K562 (cell line): ENCODE measurements at regions not wholly inside any gene's neighbourhood (a gene's known extent, or its start where the extent isn't known, plus 50 kb on each side); places are given as distances from the start of the nearest gene placed in this dataset.

Experiments
- ATAC-seq: fragments of 200-7000 bp; cut with Tn5 transposase; 3 replicates; pipeline ENCODE4 v1.9.1; 2020; ENCODE audit warnings: moderate library complexity
- BruUV-seq: library from RNA; stranded (reverse); fragments of 400-500 nt; replicated peaks from 2 replicates; lab custom pipeline; 2021; lab: Mats Ljungman, UMichigan
- CTCF ChIA-PET: fragments of 300-600 bp; formaldehyde crosslinking; extraction: SDS; loops from one replicate; lab custom pipeline; 2021; ENCODE audit warnings: low intra/inter-chr PET ratio; lab: Yijun Ruan, JAX
- POLR2A ChIA-PET: fragments of 300-600, 350-650 bp; sonication (Branson Sonifier 250); formaldehyde crosslinking; extraction: SDS; loops from one replicate; lab custom pipeline; 2021; ENCODE audit warnings: antibody characterized with exemption, inconsistent platforms; lab: Yijun Ruan, JAX
- DNase-seq, 4 experiments: peaks; one replicate each; pipeline versions ENCODE4 v3.0.0 to v3.0.0-alpha.2; 2011 to 2018; ENCODE audit warnings: low spot score in 3 of 4, mixed read lengths in 3 of 4; ENCODE audit errors: extremely low read depth in 1 of 4
- FAIRE-seq: peaks from 2 replicates; lab custom pipeline; 2011; peaks lifted over from hg19 to GRCh38; lab: Jason Lieb, UNC
- H2AFZ ChIP-seq: 2 replicates; pipeline ENCODE4 v1.6.0; 2011; ENCODE audit warnings: low read depth, low read length, control low read depth, inconsistent platforms
- H3K27ac ChIP-seq: fragments of 200-600 bp; 3 replicates; pipeline ENCODE4 v1.8.0; 2011; ENCODE audit warnings: low read depth, mild to moderate bottlenecking, control low read depth, inconsistent platforms, low read length, moderate library complexity, mixed read lengths; ENCODE audit errors: extremely low read depth
- H3K27me3 ChIP-seq, 2 experiments: fragments of 300-600 bp in 1 of 2; 2 replicates in 1 of 2; 3 replicates in 1 of 2; pipeline versions ENCODE4 v1.6.0 to v1.8.0; 2011; ENCODE audit warnings: inconsistent platforms in 2 of 2, low read length in 2 of 2, mild to moderate bottlenecking in 1 of 2, mixed read lengths in 1 of 2, moderate library complexity in 1 of 2; ENCODE audit not compliant: control insufficient read depth in 2 of 2, insufficient read depth in 2 of 2
- H3K36me3 ChIP-seq: fragments of 300-600 bp; 3 replicates; pipeline ENCODE4 v1.8.0; 2011; ENCODE audit warnings: mild to moderate bottlenecking, low read length, inconsistent platforms; ENCODE audit not compliant: control insufficient read depth, insufficient read depth
- H3K4me1 ChIP-seq, 2 experiments: fragments of 200-600 bp in 1 of 2; replicated peaks in 1 of 2; 2 replicates in 1 of 2; 3 replicates in 1 of 2; pipeline versions ENCODE4 v1.5.1 to v1.8.0; 2011; ENCODE audit warnings: inconsistent platforms in 2 of 2, low read length in 2 of 2, mild to moderate bottlenecking in 1 of 2, mixed read lengths in 1 of 2, moderate library complexity in 1 of 2; ENCODE audit not compliant: control insufficient read depth in 2 of 2, insufficient read depth in 2 of 2
- H3K4me2 ChIP-seq: 2 replicates; pipeline ENCODE4 v1.6.1; 2011; ENCODE audit warnings: low read length, control low read depth, inconsistent platforms, mixed read lengths; ENCODE audit not compliant: insufficient read depth
- H3K4me3 ChIP-seq: fragments of 200-600 bp; sonication (generic), shearing (Covaris generic); 2 replicates; pipeline ENCODE4 v1.5.1; 2016; ENCODE audit warnings: control low read depth, inconsistent platforms
- H3K79me2 ChIP-seq: fragments of 200-600 bp; 3 replicates; pipeline ENCODE4 v1.8.0; 2011; ENCODE audit warnings: low read length, inconsistent platforms; ENCODE audit not compliant: control insufficient read depth, insufficient read depth
- H3K9ac ChIP-seq, 2 experiments: 2 replicates each; pipeline versions ENCODE4 v1.6.0 to v1.6.1; 2011; ENCODE audit warnings: low read depth in 2 of 2, low read length in 2 of 2, control low read depth in 1 of 2, inconsistent platforms in 1 of 2, mild to moderate bottlenecking in 1 of 2, mixed read lengths in 1 of 2; ENCODE audit not compliant: insufficient read depth in 1 of 2
- H3K9me1 ChIP-seq: one replicate; pipeline ENCODE4 v1.6.0; 2011; ENCODE audit warnings: inconsistent platforms, mild to moderate bottlenecking, low read length, moderate library complexity; ENCODE audit not compliant: control insufficient read depth, insufficient read depth
- H3K9me3 ChIP-seq: replicated peaks from 2 replicates; pipeline ENCODE4 v1.5.1; 2011; ENCODE audit warnings: low read depth, low read length, inconsistent platforms; ENCODE audit not compliant: control insufficient read depth, insufficient read depth
- H4K20me1 ChIP-seq: replicated peaks from 2 replicates; pipeline ENCODE4 v1.6.1; 2011; ENCODE audit warnings: low read length, inconsistent platforms, mixed read lengths; ENCODE audit not compliant: control insufficient read depth, insufficient read depth
- BRF1 ChIP-seq: IDR thresholded peaks from 3 replicates; pipeline ENCODE4 v1.6.1; 2011; ENCODE audit warnings: borderline replicate concordance, mild to moderate bottlenecking; ENCODE audit not compliant: insufficient read length; ENCODE audit errors: extremely low read depth
- ETV5 ChIP-seq: sonication (generic); formaldehyde crosslinking; IDR thresholded peaks from 2 replicates; pipeline ENCODE4 v1.4.0; 2020; ENCODE audit warnings: low read depth, mild to moderate bottlenecking, missing genetic modification reagents
- IRF2 ChIP-seq: sonication (generic); formaldehyde crosslinking; IDR thresholded peaks from 2 replicates; pipeline ENCODE4 v1.8.1; 2022; ENCODE audit warnings: mild to moderate bottlenecking, missing genetic modification reagents
- KAT2B ChIP-seq: IDR thresholded peaks from one replicate; pipeline ENCODE4 v1.6.1; 2012; ENCODE audit warnings: low read depth, mild to moderate bottlenecking, control low read depth, inconsistent platforms, low read length, moderate library complexity
- NR3C1 ChIP-seq: sonication (generic); formaldehyde crosslinking; IDR thresholded peaks from 2 replicates; pipeline ENCODE4 v1.8.1; 2022; ENCODE audit warnings: missing genetic modification reagents
- PCBP1 ChIP-seq: fragments of 200-400 bp; formaldehyde crosslinking; IDR thresholded peaks from 2 replicates; pipeline ENCODE4 v1.6.1; 2018; ENCODE audit warnings: mild to moderate bottlenecking, low read depth, low read length; ENCODE audit not compliant: poor library complexity, severe bottlenecking
- SMARCA5 ChIP-seq: fragments of 450-650 bp; IDR thresholded peaks from 2 replicates; pipeline ENCODE4 v1.6.1; 2016
- SMARCC2 ChIP-seq: fragments of 450-650 bp; IDR thresholded peaks from 2 replicates; pipeline ENCODE4 v1.6.1; 2017; ENCODE audit warnings: antibody characterized with exemption, moderate library complexity, mild to moderate bottlenecking, low read depth
- U2AF1 ChIP-seq: fragments of 200-400 bp; formaldehyde crosslinking; optimal IDR thresholded peaks from 2 replicates; pipeline ENCODE3; 2017; ENCODE audit warnings: mild to moderate bottlenecking, low read depth, low read length, moderate library complexity
- ZNF764 ChIP-seq: fragments of 250-450 bp; sonication (Bioruptor Pico); IDR thresholded peaks from 2 replicates; pipeline ENCODE4 v1.4.0; 2020; ENCODE audit warnings: low read depth, mild to moderate bottlenecking, moderate library complexity
- WGBS: fragments of 100-300 bp; shearing (Covaris generic); methylation state at CpG from one replicate; pipeline ENCODE4 v1.1.6; 2016; ENCODE audit warnings: low coverage, mixed read lengths; ENCODE audit not compliant: insufficient coverage; ENCODE audit errors: missing lambda C conversion rate; 5-methylcytosine and 5-hydroxymethylcytosine counted together
- in situ Hi-C: fragments of 300-500 bp; cut with MboI; formaldehyde crosslinking; loops from 4 replicates; pipeline ENCODE4 v1.15.0; 2018; ENCODE audit warnings: inconsistent platforms, mixed read lengths
- intact Hi-C: fragments of 100-400 bp; cut with micrococcal nuclease; formaldehyde crosslinking; loops from 2 replicates; pipeline ENCODE4 v1.14.2; 2022
- TF ChIP-seq, protein P1 (sequence below): fragments of 250-450 bp; sonication (Bioruptor Pico); IDR thresholded peaks from 2 replicates; pipeline ENCODE4 v1.9.0; 2021; ENCODE audit warnings: mild to moderate bottlenecking, inconsistent platforms
- TF ChIP-seq, protein P2 (sequence below), 2 experiments: fragments of 450-650 bp in 1 of 2; IDR thresholded peaks; 2 replicates each; pipeline ENCODE4 v1.6.1; 2011 to 2017; ENCODE audit warnings: low read depth in 2 of 2, antibody characterized with exemption in 1 of 2, borderline replicate concordance in 1 of 2, low read length in 1 of 2, mild to moderate bottlenecking in 1 of 2, mixed read lengths in 1 of 2; ENCODE audit not compliant: control insufficient read depth in 1 of 2

DNA sequence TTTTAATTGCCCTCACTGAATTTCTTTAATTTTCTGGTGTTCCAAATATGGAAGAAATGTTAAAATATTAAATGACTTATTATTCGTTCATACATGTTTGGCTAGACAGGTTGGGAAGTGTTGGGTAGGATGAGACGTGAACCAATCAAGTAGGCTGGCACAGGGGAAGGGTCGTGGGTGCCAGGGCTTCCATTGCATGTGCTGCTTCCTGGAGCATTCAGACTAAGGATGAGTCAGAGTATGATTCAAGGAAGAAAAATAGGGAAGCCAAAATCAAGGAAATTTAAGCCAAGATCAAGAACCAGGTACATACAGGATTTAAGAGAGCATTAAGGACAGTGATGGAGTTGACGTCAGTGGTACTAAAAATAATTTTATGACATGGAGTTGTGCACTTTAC lies 2068.0 kb downstream of the MAT2B start:
- Histone ChIP-seq H3K27ac (no peak overlapping the region), H3K4me1 (no peaks in the 10 kb centered on the region), H3K4me2 (no peak overlapping the region), H3K9me1 (no peaks in the 10 kb centered on the region), H4K20me1 (no peaks in the 10 kb centered on the region), H3K79me2 (no peaks in the 10 kb centered on the region), H3K9me3 (no peaks in the 10 kb centered on the region), H3K4me3 (no peak overlapping the region), H3K36me3 (no peaks in the 10 kb centered on the region), H3K9ac (no peak overlapping the region), H2AFZ (no peak overlapping the region), H3K27me3 (no peaks in the 10 kb centered on the region)
- no peak for TF ChIP-seq SMARCA5
- TF ChIP-seq, protein P1, sequence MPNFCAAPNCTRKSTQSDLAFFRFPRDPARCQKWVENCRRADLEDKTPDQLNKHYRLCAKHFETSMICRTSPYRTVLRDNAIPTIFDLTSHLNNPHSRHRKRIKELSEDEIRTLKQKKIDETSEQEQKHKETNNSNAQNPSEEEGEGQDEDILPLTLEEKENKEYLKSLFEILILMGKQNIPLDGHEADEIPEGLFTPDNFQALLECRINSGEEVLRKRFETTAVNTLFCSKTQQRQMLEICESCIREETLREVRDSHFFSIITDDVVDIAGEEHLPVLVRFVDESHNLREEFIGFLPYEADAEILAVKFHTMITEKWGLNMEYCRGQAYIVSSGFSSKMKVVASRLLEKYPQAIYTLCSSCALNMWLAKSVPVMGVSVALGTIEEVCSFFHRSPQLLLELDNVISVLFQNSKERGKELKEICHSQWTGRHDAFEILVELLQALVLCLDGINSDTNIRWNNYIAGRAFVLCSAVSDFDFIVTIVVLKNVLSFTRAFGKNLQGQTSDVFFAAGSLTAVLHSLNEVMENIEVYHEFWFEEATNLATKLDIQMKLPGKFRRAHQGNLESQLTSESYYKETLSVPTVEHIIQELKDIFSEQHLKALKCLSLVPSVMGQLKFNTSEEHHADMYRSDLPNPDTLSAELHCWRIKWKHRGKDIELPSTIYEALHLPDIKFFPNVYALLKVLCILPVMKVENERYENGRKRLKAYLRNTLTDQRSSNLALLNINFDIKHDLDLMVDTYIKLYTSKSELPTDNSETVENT (CRISPR knock-in tag): no peak
- no peak for TF ChIP-seq ETV5 (CRISPR knock-in tag)
- TF ChIP-seq BRF1: no peak
- no peak for TF ChIP-seq U2AF1
- TF ChIP-seq ZNF764 (CRISPR knock-in tag): no peak
- no peak for TF ChIP-seq KAT2B
- TF ChIP-seq, protein P2, sequence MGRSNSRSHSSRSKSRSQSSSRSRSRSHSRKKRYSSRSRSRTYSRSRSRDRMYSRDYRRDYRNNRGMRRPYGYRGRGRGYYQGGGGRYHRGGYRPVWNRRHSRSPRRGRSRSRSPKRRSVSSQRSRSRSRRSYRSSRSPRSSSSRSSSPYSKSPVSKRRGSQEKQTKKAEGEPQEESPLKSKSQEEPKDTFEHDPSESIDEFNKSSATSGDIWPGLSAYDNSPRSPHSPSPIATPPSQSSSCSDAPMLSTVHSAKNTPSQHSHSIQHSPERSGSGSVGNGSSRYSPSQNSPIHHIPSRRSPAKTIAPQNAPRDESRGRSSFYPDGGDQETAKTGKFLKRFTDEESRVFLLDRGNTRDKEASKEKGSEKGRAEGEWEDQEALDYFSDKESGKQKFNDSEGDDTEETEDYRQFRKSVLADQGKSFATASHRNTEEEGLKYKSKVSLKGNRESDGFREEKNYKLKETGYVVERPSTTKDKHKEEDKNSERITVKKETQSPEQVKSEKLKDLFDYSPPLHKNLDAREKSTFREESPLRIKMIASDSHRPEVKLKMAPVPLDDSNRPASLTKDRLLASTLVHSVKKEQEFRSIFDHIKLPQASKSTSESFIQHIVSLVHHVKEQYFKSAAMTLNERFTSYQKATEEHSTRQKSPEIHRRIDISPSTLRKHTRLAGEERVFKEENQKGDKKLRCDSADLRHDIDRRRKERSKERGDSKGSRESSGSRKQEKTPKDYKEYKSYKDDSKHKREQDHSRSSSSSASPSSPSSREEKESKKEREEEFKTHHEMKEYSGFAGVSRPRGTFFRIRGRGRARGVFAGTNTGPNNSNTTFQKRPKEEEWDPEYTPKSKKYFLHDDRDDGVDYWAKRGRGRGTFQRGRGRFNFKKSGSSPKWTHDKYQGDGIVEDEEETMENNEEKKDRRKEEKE (IDR thresholded peaks at IDR 0.05; ENCODE audit: borderline replicate concordance in 1 of 2, control insufficient read depth in 1 of 2, low read depth in 2 of 2, low read length in 1 of 2): no peak
- TF ChIP-seq PCBP1: no peak
- no peak for TF ChIP-seq SMARCC2
- no peak for TF ChIP-seq NR3C1 (CRISPR knock-in tag)
- TF ChIP-seq IRF2 (CRISPR knock-in tag): no peak
- no TSS peak for BruUV-seq
- POLR2A ChIA-PET: no interaction called here
- FAIRE-seq (no peak), ATAC-seq (no peak), DNase-seq (no peak)
- in situ Hi-C loops: no loop called here
- whole genome bisulfite sequencing: 0% methylated on average over 4 of the region's 4 CpGs
- intact Hi-C loops: no loop called here
- CTCF ChIA-PET: no interaction called here
